Esophagus squamous epithelium (tissue), 5 donors: ENCODE measurements at regions not wholly inside any gene's neighbourhood (a gene's known extent, or its start where the extent isn't known, plus 50 kb on each side); places are given as distances from the start of the nearest gene placed in this dataset.
A peak's percentile ranks its signal among the peaks of the same experiment; 100 is the strongest.

ENCODE experiments used
- DNase-seq: peaks from one replicate; lab custom pipeline; 2025; lab: John Stamatoyannopoulos, UW
- H3K27ac ChIP-seq, 4 donors: fragments of 200-600 bp; sonication (generic); one replicate each; pipeline ENCODE4 v1.5.1; 2016 to 2019; ENCODE audit warnings: mild to moderate bottlenecking in 1 of 4
- H3K27me3 ChIP-seq, 4 donors: fragments of 200-600 bp; sonication (generic); 1 replicate in 3 of 4; 2 replicates in 1 of 4; pipeline versions ENCODE4 v1.5.1 to v1.6.0; 2017 to 2021; ENCODE audit warnings: antibody characterized with exemption in 1 of 4
- H3K36me3 ChIP-seq, 3 donors: fragments of 200-600 bp; sonication (generic); one replicate each; pipeline ENCODE4 v1.5.1; 2016 to 2019
- H3K4me1 ChIP-seq, 3 donors: fragments of 200-600 bp; sonication (generic); one replicate each; pipeline ENCODE4 v1.5.1; 2017 to 2019
- H3K4me3 ChIP-seq, 4 donors: fragments of 200-600 bp; sonication (generic); 1 replicate in 3 of 4; 2 replicates in 1 of 4; pipeline ENCODE4 v1.5.1; 2016 to 2019; ENCODE audit warnings: mild to moderate bottlenecking in 2 of 4, moderate library complexity in 1 of 4
- H3K9me3 ChIP-seq, 3 donors: fragments of 200-600 bp; sonication (generic); one replicate each; pipeline ENCODE4 v1.5.1; 2016 to 2019
- CTCF ChIP-seq, 6 experiments: fragments of 450-650 bp in 4 of 6; fragments of 200-600 bp in 2 of 6; sonication (generic) in 2 of 6; IDR thresholded peaks; one replicate each; pipeline ENCODE4 v1.5.1; 2016 to 2019; ENCODE audit warnings: antibody characterized with exemption in 6 of 6, mild to moderate bottlenecking in 4 of 6, moderate library complexity in 4 of 6
- POLR2A ChIP-seq, 4 donors: fragments of 450-650 bp; IDR thresholded peaks; one replicate each; pipeline ENCODE4 v1.6.1; 2017; ENCODE audit warnings: antibody characterized with exemption in 4 of 4, mild to moderate bottlenecking in 4 of 4, moderate library complexity in 3 of 4
- WGBS, 2 donors: methylation state at CpG; one replicate each; pipeline ENCODE4 v1.1.5; 2018; 5-methylcytosine and 5-hydroxymethylcytosine counted together
- intact Hi-C: fragments of 100-400 bp; cut with DNase I; formaldehyde crosslinking; loops from one replicate; pipeline ENCODE4 v1.15.0; 2022
- donor health status: DM: yes; HTN: yes; CAD: no.

DNA sequence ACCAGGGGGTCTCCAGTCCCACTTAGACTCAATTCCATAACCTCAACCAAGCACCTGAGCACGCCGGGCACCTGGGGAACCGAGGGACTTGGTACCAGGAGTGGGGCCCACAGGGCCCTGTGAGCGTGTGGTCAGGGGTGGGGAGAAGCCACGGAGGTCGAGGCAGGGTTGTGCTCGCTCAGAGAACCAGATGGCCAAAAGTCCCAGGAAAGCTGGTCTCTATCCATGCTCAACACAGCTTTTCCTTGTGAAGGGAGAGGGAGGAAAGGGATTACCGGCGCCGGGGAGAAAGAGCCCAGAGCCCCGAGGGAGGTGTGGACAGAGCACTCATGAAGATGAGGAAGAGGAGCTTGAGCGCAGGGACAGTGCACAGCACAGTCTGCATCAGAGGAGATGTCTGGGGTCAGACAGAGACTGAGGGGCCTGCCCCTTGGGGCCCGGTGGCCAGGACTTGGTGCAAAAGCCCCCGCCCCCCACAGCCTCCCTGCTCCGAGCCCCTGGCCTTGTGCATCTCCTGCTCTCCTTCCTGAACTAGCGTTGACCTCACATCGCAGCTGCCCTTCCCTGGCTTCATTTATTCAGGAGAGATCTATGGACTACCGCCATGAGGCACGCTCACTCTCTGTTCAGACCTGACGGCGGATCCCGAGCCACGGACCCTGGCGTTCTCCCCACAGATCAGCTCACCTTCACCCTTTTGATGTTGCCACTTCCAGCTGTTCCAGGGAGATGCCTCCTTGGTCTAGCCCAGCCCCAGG, 355.4 kb upstream of the TNRC6C start:
- intact Hi-C loops: no loop called here
- Histone ChIP-seq H3K36me3 (no peaks in the 10 kb centered on the region), H3K4me3 (no peak overlapping the region), H3K9me3 (no peaks in the 10 kb centered on the region), H3K4me1 (peaks cover 0 to 39% (median 14%) of the 10 kb centered on the region in 3 donors), H3K27ac (peak overlapping the region; percentile 76 to 92 (median 85)), H3K27me3 (peaks cover 0 to 36% (median 0%) of the 10 kb centered on the region in 4 donors)
- no peak for DNase-seq
- TF ChIP-seq CTCF (IDR thresholded peaks at IDR 0.05): no peak
- TF ChIP-seq POLR2A (IDR thresholded peaks at IDR 0.05): no peak
- 80 to 83% methylated on average over 19 to 23 of the region's 24 CpGs for WGBS, 2 donors

DNA sequence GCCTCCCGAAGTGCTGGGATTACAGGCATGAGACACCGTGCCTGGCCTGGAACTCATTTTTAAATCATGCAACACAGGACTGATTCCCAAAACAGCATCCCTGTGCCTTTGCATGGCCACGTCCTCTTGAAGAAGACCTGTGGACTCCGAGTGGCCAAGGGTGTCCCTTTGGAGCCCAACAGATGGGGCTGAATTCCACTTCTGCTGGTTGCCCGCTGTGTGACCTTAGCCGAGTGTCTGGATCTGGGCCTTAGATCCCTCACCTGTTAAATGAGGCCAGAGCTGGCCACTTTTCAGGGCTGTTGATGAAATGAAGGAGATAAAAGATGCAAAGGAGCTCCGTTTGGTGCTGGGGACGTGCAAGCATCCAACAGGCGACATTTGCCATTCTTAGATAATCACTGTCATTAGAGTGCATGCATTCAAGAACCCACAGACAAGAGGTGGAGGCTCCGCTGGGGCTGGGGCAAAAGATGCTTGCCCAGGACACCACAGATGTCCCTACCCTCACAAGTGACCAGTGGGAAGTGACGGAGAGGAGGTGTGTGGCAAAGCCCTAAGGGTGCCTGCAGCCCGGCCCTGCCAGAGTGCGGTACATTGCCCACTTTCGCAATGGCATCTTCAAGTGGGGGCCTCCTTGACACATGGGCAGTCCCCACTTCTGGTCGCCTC, 354.1 kb upstream of the TNRC6C start:
- no peak overlapping the region for H3K4me3 ChIP-seq
- H3K36me3 ChIP-seq: no peaks in the 10 kb centered on the region
- no peak for TF ChIP-seq CTCF (IDR thresholded peaks at IDR 0.05)
- H3K27ac ChIP-seq: peak overlapping the region in 2 of 4 donors; percentile 13 to 34
- peaks cover 0 to 46% (median 0%) of the 10 kb centered on the region in 4 donors for H3K27me3 ChIP-seq
- H3K4me1 ChIP-seq: peaks cover 0 to 39% (median 15%) of the 10 kb centered on the region in 3 donors
- intact Hi-C loops: no loop called here
- no peak for DNase-seq
- 89 to 91% methylated on average over 9 to 11 of the region's 15 CpGs for WGBS, 2 donors
- H3K9me3 ChIP-seq: no peaks in the 10 kb centered on the region

DNA sequence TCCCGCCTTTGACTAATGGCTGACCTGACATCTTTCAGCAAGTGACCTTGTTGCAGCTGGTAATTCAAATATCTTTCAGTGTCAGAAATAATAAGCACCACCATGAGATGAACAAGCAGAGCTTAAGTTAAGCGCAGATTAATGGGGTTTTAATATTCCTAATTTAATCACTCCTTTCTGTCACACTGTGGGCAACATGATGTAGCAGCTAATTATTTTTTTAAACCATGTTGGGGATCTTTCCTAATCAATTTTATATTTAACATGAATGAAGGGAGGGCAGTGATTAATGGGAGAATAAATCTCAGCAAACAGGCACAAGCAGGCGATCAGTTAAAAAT, 353.6 kb upstream of the TNRC6C start:
- Histone ChIP-seq H3K9me3 (no peaks in the 10 kb centered on the region), H3K4me3 (no peak overlapping the region), H3K36me3 (no peaks in the 10 kb centered on the region), H3K27ac (peak overlapping the region in 1 of 4 donors; percentile 34), H3K27me3 (peaks cover 0 to 47% (median 0%) of the 10 kb centered on the region in 4 donors), H3K4me1 (peaks cover 0 to 45% (median 20%) of the 10 kb centered on the region in 3 donors)
- TF ChIP-seq POLR2A (IDR thresholded peaks at IDR 0.05) (no peak), CTCF (IDR thresholded peaks at IDR 0.05) (no peak)
- no peak for DNase-seq
- intact Hi-C loops: no loop called here
- 89 to 92% methylated on average over 2 to 3 of the region's 3 CpGs for WGBS, 2 donors

DNA sequence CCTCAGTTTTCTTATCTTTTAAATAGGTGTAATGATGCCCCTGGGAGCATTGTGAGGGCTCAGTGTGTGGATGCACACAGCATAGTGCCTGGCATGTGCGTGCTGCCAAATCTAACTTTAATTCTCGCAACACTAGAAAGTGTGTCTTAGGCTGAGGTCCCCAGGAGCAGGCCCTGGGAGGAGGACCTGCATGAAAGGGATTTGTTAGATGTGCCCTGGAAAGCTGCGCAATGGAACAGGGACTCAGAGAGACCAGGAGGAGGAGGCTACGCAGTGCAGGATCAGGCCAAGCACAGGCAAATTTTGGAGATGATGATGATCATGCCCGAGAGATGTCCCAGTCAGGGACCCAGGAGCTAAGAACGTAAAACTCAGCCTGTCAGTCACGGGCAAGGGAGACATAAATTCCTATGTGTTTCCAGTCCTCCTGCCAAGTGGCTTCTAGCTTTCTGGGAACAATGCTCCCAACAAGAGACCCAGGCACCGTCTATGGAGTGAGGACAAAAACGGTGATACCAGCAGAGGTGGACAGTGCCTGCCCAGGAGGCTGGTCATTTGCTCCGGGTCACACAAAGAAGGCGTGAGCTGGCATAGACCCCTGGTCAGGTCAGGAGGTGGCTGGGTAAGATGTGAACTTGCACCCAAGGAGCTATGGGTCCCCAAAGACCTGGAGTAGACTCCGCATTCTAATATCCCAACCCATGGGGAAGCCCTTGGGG, 352.2 kb upstream of the TNRC6C start:
- H3K27ac ChIP-seq: no peak overlapping the region
- TF ChIP-seq CTCF (IDR thresholded peaks at IDR 0.05): no peak
- no peak for TF ChIP-seq POLR2A (IDR thresholded peaks at IDR 0.05)
- H3K27me3 ChIP-seq: peaks cover 0 to 39% (median 0%) of the 10 kb centered on the region in 4 donors
- no peaks in the 10 kb centered on the region for H3K36me3 ChIP-seq
- WGBS, 2 donors: 72 to 82% methylated on average over 7 to 8 of the region's 12 CpGs
- no peaks in the 10 kb centered on the region for H3K9me3 ChIP-seq
- H3K4me1 ChIP-seq: peaks cover 0 to 48% (median 28%) of the 10 kb centered on the region in 3 donors
- DNase-seq: no peak
- no peak overlapping the region for H3K4me3 ChIP-seq
- intact Hi-C loops: no loop called here

GRCh38 chr17:77606865-77607210, 351.7 kb upstream of the TNRC6C start:
- Histone ChIP-seq H3K36me3 (no peaks in the 10 kb centered on the region), H3K27ac (no peak overlapping the region), H3K9me3 (no peaks in the 10 kb centered on the region), H3K4me1 (peaks cover 0 to 48% (median 25%) of the 10 kb centered on the region in 3 donors), H3K27me3 (peaks cover 0 to 39% (median 0%) of the 10 kb centered on the region in 4 donors), H3K4me3 (no peak overlapping the region)
- 69 to 74% methylated on average over 6 of the region's 6 CpGs for WGBS, 2 donors
- intact Hi-C loops: no loop called here
- TF ChIP-seq CTCF (IDR thresholded peaks at IDR 0.05): no peak
- no peak for TF ChIP-seq POLR2A (IDR thresholded peaks at IDR 0.05)
- no peak for DNase-seq
